ENCODE measurements at regions not wholly inside any gene's neighbourhood (a gene's known extent, or its start where the extent isn't known, plus 50 kb on each side); places are given as distances from the start of the nearest gene placed in this dataset.

- no peak for DNase-seq (ENCODE audit: low spot score)
- TF ChIP-seq, protein P1, sequence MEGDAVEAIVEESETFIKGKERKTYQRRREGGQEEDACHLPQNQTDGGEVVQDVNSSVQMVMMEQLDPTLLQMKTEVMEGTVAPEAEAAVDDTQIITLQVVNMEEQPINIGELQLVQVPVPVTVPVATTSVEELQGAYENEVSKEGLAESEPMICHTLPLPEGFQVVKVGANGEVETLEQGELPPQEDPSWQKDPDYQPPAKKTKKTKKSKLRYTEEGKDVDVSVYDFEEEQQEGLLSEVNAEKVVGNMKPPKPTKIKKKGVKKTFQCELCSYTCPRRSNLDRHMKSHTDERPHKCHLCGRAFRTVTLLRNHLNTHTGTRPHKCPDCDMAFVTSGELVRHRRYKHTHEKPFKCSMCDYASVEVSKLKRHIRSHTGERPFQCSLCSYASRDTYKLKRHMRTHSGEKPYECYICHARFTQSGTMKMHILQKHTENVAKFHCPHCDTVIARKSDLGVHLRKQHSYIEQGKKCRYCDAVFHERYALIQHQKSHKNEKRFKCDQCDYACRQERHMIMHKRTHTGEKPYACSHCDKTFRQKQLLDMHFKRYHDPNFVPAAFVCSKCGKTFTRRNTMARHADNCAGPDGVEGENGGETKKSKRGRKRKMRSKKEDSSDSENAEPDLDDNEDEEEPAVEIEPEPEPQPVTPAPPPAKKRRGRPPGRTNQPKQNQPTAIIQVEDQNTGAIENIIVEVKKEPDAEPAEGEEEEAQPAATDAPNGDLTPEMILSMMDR (IDR thresholded peaks at IDR 0.05; ENCODE audit: extremely low read depth, missing control alignments) = no peak
These were observed 177.7 kb downstream of the INSIG2 start for GRCh38 chr2:118265873-118266455.

DNA sequence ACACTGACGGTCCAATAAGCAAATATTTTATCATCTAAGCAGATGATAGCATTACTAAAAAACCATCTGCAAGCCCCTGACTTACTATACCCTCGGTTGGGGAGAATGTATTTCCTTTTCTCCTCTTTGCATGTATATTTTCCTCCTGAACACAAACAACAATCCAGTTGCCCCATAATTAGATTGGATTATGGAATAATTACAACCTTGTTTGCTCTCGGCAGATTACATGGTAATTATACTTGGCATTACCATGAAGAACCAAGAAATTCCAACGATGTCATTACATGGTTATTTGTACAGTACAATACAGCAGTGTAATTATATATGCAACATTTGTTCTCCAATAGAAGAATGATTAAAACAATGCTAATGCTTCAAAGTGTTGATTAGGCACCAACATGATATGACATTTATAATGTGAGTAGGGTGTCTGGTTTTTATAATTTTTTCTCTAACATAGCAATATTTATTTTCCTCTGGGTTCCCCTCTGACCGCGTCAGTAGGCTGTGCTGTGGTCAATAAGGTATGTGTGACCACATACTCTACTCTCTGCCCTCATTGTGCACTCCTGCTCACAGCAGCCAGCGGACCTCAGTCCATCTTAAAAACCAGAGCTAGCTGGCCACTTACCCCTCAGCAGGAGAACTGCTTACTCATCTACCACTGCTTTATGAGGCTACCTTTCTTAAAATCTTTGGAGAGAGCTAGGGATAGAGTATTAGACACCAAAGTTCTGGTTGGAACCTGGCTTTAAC, 176.1 kb downstream of the INSIG2 start:
- TF ChIP-seq, protein P1 (IDR thresholded peaks at IDR 0.05; ENCODE audit: extremely low read depth, missing control alignments) = no peak
- DNase-seq (ENCODE audit: low spot score) = no peak

DNA sequence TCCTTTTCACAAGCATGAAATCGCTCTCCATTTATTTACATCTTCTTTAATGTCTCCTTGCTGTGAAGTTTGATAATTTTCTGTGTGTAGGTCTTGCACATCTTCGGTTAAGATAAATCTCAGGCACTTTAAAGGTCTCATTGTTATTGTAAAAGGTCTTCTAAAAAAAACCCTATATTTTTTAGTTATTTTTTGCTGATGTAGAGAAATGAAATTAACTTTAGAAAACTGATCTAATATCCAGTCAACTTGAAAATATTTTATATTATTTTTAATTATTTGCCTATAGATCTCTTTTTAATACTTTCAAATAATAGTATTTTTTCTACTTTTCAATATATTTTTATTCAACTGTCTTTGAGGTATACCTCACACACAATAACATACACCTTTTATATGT, 169.4 kb downstream of the INSIG2 start:
- no peak for DNase-seq (ENCODE audit: low spot score)
- TF ChIP-seq, protein P1 (IDR thresholded peaks at IDR 0.05; ENCODE audit: extremely low read depth, missing control alignments) = no peak

GRCh38 chr2:118255771-118256372, 167.6 kb downstream of the INSIG2 start:
- no peak for DNase-seq (ENCODE audit: low spot score)
- TF ChIP-seq, protein P1 (IDR thresholded peaks at IDR 0.05; ENCODE audit: extremely low read depth, missing control alignments) = no peak

DNA sequence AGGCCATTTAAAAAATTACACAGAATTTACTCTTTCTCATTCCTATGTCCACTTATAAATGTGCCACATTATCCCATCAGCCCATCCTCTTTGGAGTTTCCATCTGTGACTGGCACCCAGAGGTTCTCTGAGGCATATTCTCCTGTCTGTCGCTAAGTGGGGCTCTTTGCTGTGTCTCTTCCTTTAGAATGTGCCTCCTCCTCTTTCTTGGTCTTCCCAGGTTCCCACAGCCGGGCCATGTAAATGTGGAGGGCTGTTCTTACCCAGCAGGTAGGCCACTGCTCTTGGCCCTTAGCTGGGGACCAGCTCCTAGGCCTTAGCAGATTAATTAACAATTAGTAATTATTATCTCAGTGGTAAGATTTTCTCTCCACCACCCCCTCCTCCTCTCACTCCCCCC, 167.0 kb downstream of the INSIG2 start:
- TF ChIP-seq, protein P1 (IDR thresholded peaks at IDR 0.05; ENCODE audit: extremely low read depth, missing control alignments) = no peak
- DNase-seq (ENCODE audit: low spot score) = no peak

DNA sequence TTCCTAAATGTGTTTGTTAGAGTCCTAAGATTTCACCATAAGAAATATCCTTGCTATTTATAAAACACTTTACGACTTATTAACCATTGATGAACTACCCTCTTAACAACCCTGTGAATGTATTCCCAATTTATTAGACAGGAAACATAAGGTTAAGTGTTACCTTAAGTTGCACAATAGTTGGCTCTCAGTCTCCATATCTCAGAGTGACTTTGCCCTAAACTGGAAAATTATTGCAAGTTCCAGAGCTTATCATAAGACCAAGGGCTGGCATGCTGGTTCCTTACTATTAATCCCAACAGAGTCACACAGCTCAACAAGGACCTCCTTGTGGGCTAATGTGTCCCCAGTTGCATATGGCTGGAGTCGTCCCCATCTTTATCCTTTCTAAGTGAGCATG, 165.8 kb downstream of the INSIG2 start:
- no peak for DNase-seq (ENCODE audit: low spot score)
- TF ChIP-seq, protein P1 (IDR thresholded peaks at IDR 0.05; ENCODE audit: extremely low read depth, missing control alignments) = no peak

DNA sequence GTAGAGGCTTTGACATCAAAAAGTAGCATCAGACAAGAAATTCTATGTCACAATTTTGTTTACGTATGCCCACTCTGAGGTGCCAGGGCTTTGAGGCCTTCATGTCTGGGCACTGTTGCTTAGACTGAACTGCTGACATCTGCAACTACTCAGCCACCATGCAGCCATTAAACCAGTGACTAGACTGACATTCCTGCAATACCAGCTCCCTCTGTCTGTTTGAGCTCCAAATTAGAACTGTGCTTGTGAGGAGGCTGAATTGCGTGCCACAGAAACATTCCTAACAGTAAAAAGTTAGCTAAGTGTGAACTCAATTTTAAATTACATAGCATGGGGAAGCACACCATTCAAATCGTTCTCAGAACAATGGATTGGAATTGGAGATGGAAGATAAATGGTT, 163.2 kb downstream of the INSIG2 start:
- DNase-seq (ENCODE audit: low spot score) = no peak

More for the DNA sequence above, 163.2 kb downstream of the INSIG2 start:
- TF ChIP-seq, protein P1 (IDR thresholded peaks at IDR 0.05; ENCODE audit: extremely low read depth, missing control alignments) = no peak
